ENCODE measurements at regions not wholly inside any gene's neighbourhood (a gene's known extent, or its start where the extent isn't known, plus 50 kb on each side); places are given as distances from the start of the nearest gene placed in this dataset.
"Not testable (repeated sequence)": the region's sequence is repeated elsewhere in the genome, so short reads cannot be mapped to it uniquely, and the experiment has no call there.

- no peak for DNase-seq (ENCODE audit: extremely low read depth, low read depth)
- no peak overlapping the region for H3K4me3 ChIP-seq (replicated peaks; ENCODE audit: low read depth, low read length)
- TF ChIP-seq CTCF (IDR thresholded peaks at IDR 0.05; ENCODE audit: low read depth, low read length, missing control alignments): no peak
Measured at GRCh38 chr14:48052973-48053372, 377.6 kb upstream of the MDGA2 start.

- H3K4me3 ChIP-seq (replicated peaks; ENCODE audit: low read depth, low read length): no peak overlapping the region
- no peak for TF ChIP-seq CTCF (IDR thresholded peaks at IDR 0.05; ENCODE audit: low read depth, low read length, missing control alignments)
Measured at GRCh38 chr14:48035836-48036235, 360.4 kb upstream of the MDGA2 start.

DNA sequence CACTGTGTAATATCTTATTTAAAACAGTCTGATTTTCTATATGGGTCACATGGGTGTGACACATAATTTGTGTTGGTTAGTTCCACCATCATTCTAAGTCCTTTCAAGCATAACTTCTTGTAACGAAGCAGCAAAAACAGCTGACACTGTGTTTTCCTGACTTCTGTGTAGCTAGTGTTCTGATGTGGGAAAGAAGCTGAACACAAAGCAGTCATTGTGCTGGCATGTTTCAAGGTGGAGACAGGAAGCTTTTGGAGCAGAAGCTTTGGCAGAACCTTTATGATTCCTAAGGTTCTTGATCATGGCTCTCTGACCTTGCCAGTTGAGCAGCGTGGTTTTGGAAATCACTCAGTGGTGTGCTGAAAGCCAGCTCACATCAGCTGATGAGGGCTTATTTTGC, 351.7 kb upstream of the MDGA2 start:
- H3K4me3 ChIP-seq (replicated peaks; ENCODE audit: low read depth, low read length): no peak overlapping the region
- no peak for DNase-seq (ENCODE audit: extremely low read depth, low read depth)
- no peak for TF ChIP-seq CTCF (IDR thresholded peaks at IDR 0.05; ENCODE audit: low read depth, low read length, missing control alignments)

More at GRCh38 chr14:48035836-48036235, 360.4 kb upstream of the MDGA2 start:
- no peak for DNase-seq (ENCODE audit: extremely low read depth, low read depth)

- no peak for DNase-seq (ENCODE audit: extremely low read depth, low read depth)
- TF ChIP-seq CTCF (IDR thresholded peaks at IDR 0.05; ENCODE audit: low read depth, low read length, missing control alignments): no peak
- H3K4me3 ChIP-seq (replicated peaks; ENCODE audit: low read depth, low read length): no peak overlapping the region
Measured at GRCh38 chr14:48023881-48024280, 348.5 kb upstream of the MDGA2 start.

DNA sequence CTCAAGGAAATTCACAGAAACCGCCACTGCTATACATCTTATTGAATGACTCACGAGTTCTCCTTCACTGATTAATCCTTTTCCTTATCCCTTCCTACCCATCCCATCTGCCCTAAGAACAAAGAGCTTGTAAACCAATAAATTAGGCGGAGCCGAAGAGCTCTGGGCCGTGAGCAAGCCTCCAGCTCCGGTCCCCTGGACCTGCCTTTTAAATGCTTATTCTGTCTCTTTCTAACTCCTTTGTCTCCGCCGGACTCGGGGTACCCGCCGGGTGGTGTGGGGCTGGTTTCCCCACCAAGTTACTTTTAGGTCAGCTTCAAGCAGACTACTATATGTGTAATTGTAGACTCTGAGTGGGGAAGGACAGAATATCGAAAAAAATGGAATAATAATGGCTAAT, 336.1 kb upstream of the MDGA2 start:
- not testable (repeated sequence) for H3K4me3 ChIP-seq (replicated peaks; ENCODE audit: low read depth, low read length); DNase-seq (ENCODE audit: extremely low read depth, low read depth)

DNA sequence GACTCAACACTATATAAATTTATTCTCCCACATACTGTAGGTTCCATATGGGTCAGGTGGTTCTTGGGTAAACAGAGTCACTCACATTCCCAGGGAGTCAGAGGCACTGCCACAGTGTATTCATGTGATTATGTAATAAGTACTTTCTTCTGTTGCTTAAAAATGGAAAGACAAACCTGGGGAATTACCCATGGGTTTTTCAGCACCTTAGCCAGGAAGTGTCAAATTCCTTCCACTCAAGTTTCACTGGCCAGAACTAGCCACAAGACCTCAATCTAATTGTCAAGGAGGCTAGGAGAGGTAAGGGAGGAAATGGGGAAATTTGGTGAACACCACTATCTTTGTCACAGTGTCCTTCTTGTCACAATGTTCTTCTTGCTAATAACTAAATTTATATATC, 333.2 kb upstream of the MDGA2 start:
- no peak for DNase-seq (ENCODE audit: extremely low read depth, low read depth)
- no peak for TF ChIP-seq CTCF (IDR thresholded peaks at IDR 0.05; ENCODE audit: low read depth, low read length, missing control alignments)
- no peak overlapping the region for H3K4me3 ChIP-seq (replicated peaks; ENCODE audit: low read depth, low read length)

DNA sequence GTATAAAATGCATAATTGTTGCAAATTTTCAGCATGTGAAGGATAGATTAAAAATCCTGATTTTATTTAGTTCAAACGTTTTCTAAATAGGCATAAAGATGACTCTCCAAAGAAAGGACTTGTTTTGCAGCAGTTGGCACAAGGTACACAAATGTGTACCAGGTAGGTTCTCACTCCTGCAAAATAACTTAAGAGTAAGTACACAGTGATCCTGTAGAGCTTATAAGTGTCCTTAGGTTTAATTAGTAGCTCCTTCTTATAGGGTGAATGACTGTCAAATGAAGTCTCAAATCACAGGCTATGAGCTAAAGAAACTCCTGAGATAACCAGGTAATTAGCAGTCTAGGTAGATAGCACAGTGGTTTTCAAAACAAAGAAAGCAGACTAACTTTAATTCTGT, 330.6 kb upstream of the MDGA2 start:
- no peak overlapping the region for H3K4me3 ChIP-seq (replicated peaks; ENCODE audit: low read depth, low read length)
- no peak for DNase-seq (ENCODE audit: extremely low read depth, low read depth)
- TF ChIP-seq CTCF (IDR thresholded peaks at IDR 0.05; ENCODE audit: low read depth, low read length, missing control alignments): no peak
